Tibial artery (tissue), 4 donors: ENCODE measurements at regions not wholly inside any gene's neighbourhood (a gene's known extent, or its start where the extent isn't known, plus 50 kb on each side); places are given as distances from the start of the nearest gene placed in this dataset.
A peak's percentile ranks its signal among the peaks of the same experiment; 100 is the strongest.

Experiments used
- DNase-seq, 2 donors: peaks; one replicate each; pipeline ENCODE4 v3.0.0-alpha.2; 2019
- H3K27ac ChIP-seq, 2 donors: fragments of 200-600 bp; sonication (generic) in 1 of 2; 1 replicate in 1 of 2; 2 replicates in 1 of 2; pipeline ENCODE4 v1.5.1; 2018 to 2019; ENCODE audit warnings: mild to moderate bottlenecking in 1 of 2
- H3K27me3 ChIP-seq, 2 donors: fragments of 200-600 bp; sonication (generic) in 1 of 2; one replicate each; pipeline versions ENCODE4 v1.5.1 to v1.6.0; 2016 to 2019
- H3K36me3 ChIP-seq, 3 donors: fragments of 200-600 bp; sonication (generic) in 2 of 3; one replicate each; pipeline ENCODE4 v1.5.1; 2016 to 2019; ENCODE audit warnings: mild to moderate bottlenecking in 2 of 3
- H3K4me1 ChIP-seq, 4 donors: fragments of 200-600 bp; sonication (generic) in 2 of 4; 1 replicate in 3 of 4; 2 replicates in 1 of 4; pipeline ENCODE4 v1.5.1; 2016 to 2019
- H3K4me3 ChIP-seq, 2 donors: fragments of 200-600 bp; sonication (generic) in 1 of 2; 1 replicate in 1 of 2; 2 replicates in 1 of 2; pipeline ENCODE4 v1.5.1; 2018 to 2019; ENCODE audit warnings: mild to moderate bottlenecking in 2 of 2
- H3K9me3 ChIP-seq, 3 donors: fragments of 200-600 bp; sonication (generic) in 1 of 3; one replicate each; pipeline ENCODE4 v1.5.1; 2016 to 2019
- CTCF ChIP-seq, 2 experiments: fragments of 200-600 bp in 1 of 2; fragments of 450-650 bp in 1 of 2; IDR thresholded peaks; one replicate each; pipeline ENCODE4 v1.5.1; 2017 to 2019; ENCODE audit warnings: antibody characterized with exemption in 2 of 2, mild to moderate bottlenecking in 1 of 2, moderate library complexity in 1 of 2
- intact Hi-C: fragments of 100-400 bp; cut with DNase I; formaldehyde crosslinking; loops from one replicate; pipeline ENCODE4 v1.15.0; 2023; ENCODE audit warnings: low total_unique reads

- Histone ChIP-seq H3K9me3 (no peaks in the 10 kb centered on the region), H3K4me1 (peaks cover 0 to 3% (median 0%) of the 10 kb centered on the region in 4 donors), H3K27me3 (no peaks in the 10 kb centered on the region), H3K27ac (no peak overlapping the region), H3K36me3 (no peaks in the 10 kb centered on the region), H3K4me3 (no peak overlapping the region)
- DNase-seq: no peak
- intact Hi-C loops: no loop called here
- no peak for TF ChIP-seq CTCF (IDR thresholded peaks at IDR 0.05)
These were observed 457.1 kb upstream of the TBX3 start for GRCh38 chr12:115140981-115141655.

- no peak for TF ChIP-seq CTCF (IDR thresholded peaks at IDR 0.05)
- Histone ChIP-seq H3K4me1 (peaks cover 0 to 12% (median 6%) of the 10 kb centered on the region in 4 donors), H3K9me3 (no peaks in the 10 kb centered on the region), H3K27me3 (no peaks in the 10 kb centered on the region), H3K36me3 (no peaks in the 10 kb centered on the region), H3K27ac (no peak overlapping the region), H3K4me3 (no peak overlapping the region)
- no peak for DNase-seq
- intact Hi-C loops: no loop called here
These were observed 454.0 kb upstream of the TBX3 start for GRCh38 chr12:115137812-115138521.

GRCh38 chr12:115135800-115136211, 451.8 kb upstream of the TBX3 start:
- no peaks in the 10 kb centered on the region for H3K9me3 ChIP-seq
- DNase-seq: peak; percentile 54 to 70
- H3K4me3 ChIP-seq: no peak overlapping the region
- intact Hi-C loops: no loop called here
- peaks cover 0 to 12% (median 6%) of the 10 kb centered on the region in 4 donors for H3K4me1 ChIP-seq
- no peaks in the 10 kb centered on the region for H3K27me3 ChIP-seq
- H3K27ac ChIP-seq: no peak overlapping the region
- TF ChIP-seq CTCF (IDR thresholded peaks at IDR 0.05): no peak
- no peaks in the 10 kb centered on the region for H3K36me3 ChIP-seq

DNA sequence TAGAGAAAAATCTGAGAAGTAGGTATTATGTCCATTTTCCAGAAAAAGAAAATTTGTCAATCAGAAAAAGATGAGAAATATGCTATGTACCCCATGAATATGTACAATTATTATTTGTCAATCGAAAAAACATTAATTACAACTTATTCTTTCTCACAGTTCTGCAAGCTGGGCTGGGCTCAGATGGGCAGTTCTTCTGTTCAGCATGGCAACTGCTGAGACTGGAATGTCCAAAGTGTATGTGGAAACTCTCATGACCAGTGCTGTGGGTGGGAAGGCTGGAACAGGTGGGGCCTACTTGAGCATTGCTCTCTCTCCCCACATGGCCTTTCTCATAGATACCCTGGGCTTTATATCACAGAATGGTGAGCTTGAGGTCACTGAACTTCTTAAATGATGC, 450.3 kb upstream of the TBX3 start:
- intact Hi-C loops: no loop called here
- no peaks in the 10 kb centered on the region for H3K36me3 ChIP-seq
- H3K27me3 ChIP-seq: no peaks in the 10 kb centered on the region
- DNase-seq: no peak
- peaks cover 0 to 12% (median 6%) of the 10 kb centered on the region in 4 donors for H3K4me1 ChIP-seq
- H3K4me3 ChIP-seq: no peak overlapping the region
- TF ChIP-seq CTCF (IDR thresholded peaks at IDR 0.05): no peak
- no peaks in the 10 kb centered on the region for H3K9me3 ChIP-seq
- H3K27ac ChIP-seq: no peak overlapping the region

DNA sequence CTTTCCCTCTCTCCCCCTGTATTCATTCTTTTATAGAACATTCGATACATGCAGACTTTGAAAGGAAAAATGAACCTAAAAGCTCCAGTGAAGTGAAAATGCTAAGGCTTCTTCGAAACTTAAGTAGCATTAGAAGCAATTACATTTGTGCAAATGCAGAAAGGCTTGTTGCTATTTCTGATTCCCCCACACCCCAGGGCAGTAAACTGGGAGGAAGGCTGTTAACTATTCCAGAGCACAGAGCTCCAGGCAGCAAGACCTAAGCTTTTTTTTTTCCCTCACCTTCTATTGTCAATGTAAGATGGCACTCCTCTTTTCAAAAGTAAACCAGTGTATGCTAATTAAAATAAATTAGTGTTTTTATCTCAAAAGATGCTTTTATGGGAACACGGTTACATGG, 448.9 kb upstream of the TBX3 start:
- no peak overlapping the region for H3K4me3 ChIP-seq
- no peaks in the 10 kb centered on the region for H3K9me3 ChIP-seq
- no peaks in the 10 kb centered on the region for H3K36me3 ChIP-seq
- H3K27ac ChIP-seq: no peak overlapping the region
- no peaks in the 10 kb centered on the region for H3K27me3 ChIP-seq
- H3K4me1 ChIP-seq: peaks cover 0 to 12% (median 6%) of the 10 kb centered on the region in 4 donors
- no peak for DNase-seq
- intact Hi-C loops: no loop called here
- TF ChIP-seq CTCF (IDR thresholded peaks at IDR 0.05): no peak
